H1 (cell line): ENCODE measurements at regions not wholly inside any gene's neighbourhood (a gene's known extent, or its start where the extent isn't known, plus 50 kb on each side); places are given as distances from the start of the nearest gene placed in this dataset.

Source experiments
- CTCF ChIP-seq, 3 experiments: IDR thresholded peaks; 1 replicate in 2 of 3; 2 replicates in 1 of 3; pipeline versions ENCODE4 v1.5.1 to v1.6.1; 2011; ENCODE audit warnings: low read length in 3 of 3, mild to moderate bottlenecking in 3 of 3, inconsistent platforms in 2 of 3, low read depth in 1 of 3, moderate library complexity in 1 of 3; ENCODE audit not compliant: insufficient read depth in 1 of 3; ENCODE audit errors: control extremely low read depth in 1 of 3
- EZH2 ChIP-seq: fragments of 200-600 bp; sonication (generic); IDR thresholded peaks from 2 replicates; pipeline ENCODE4 v1.7.1; 2012; ENCODE audit warnings: low read depth, mild to moderate bottlenecking, moderate library complexity, low read length, inconsistent platforms; ENCODE audit not compliant: severe bottlenecking
- POLR2A ChIP-seq, 2 experiments: IDR thresholded peaks; 1 replicate in 1 of 2; 2 replicates in 1 of 2; pipeline ENCODE4 v1.6.1; 2011; ENCODE audit warnings: low read depth in 2 of 2, low read length in 2 of 2, mild to moderate bottlenecking in 2 of 2; ENCODE audit errors: control extremely low read depth in 1 of 2
- RAD21 ChIP-seq, 2 experiments: IDR thresholded peaks in 1 of 2; conservative IDR thresholded peaks in 1 of 2; 2 replicates each; pipeline ENCODE4 v1.6.1; 2011; ENCODE audit warnings: low read depth in 2 of 2, low read length in 2 of 2, improper control_type of control experiment in 1 of 2, inconsistent platforms in 1 of 2, mild to moderate bottlenecking in 1 of 2, moderate library complexity in 1 of 2
- RFX5 ChIP-seq: IDR thresholded peaks from 2 replicates; pipeline ENCODE4 v1.6.1; 2011; ENCODE audit warnings: low read depth, low read length, improper control_type of control experiment, borderline replicate concordance

DNA sequence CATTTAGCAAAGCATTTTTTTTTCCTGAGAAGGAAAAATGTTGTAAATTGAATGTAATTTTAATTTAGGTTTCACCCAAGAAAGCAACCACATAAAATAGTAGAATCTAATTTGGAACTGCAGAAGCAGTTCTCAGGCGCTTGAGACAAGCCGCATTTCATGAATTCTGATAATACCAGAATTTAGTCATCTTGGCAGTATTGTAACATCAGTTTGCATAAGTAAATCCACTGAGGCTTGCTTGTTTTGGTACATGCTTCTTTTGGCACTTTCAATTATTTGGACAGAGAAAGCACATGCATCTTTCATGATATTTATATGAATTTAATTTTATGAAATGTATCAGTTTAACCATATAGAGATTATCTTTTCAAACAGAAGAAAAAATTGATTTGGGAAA lies 389.7 kb upstream of the ROBO1 start:
- TF ChIP-seq EZH2 (no peak), POLR2A (IDR thresholded peaks at IDR 0.05; ENCODE audit: control extremely low read depth in 1 of 2, low read depth in 2 of 2, low read length in 2 of 2) (no peak), RFX5 (no peak), CTCF (IDR thresholded peaks at IDR 0.05; ENCODE audit: control extremely low read depth in 1 of 3, insufficient read depth in 1 of 3, low read depth in 1 of 3, low read length in 3 of 3) (no peak), RAD21 (IDR thresholded peaks at IDR 0.05 in 1 of 2, conservative IDR thresholded peaks at IDR 0.05 in 1 of 2; ENCODE audit: low read depth in 2 of 2, low read length in 2 of 2) (no peak)
